Body of pancreas (tissue), 4 donors: ENCODE measurements at regions not wholly inside any gene's neighbourhood (a gene's known extent, or its start where the extent isn't known, plus 50 kb on each side); places are given as distances from the start of the nearest gene placed in this dataset.

Experiments
- ATAC-seq: fragments of 150-250 bp; one replicate; pipeline ENCODE4 v1.9.1; 2016
- DNase-seq, 4 donors: peaks; one replicate each; pipeline ENCODE4 v3.0.0-alpha.2; 2019
- H3K27ac ChIP-seq, 4 donors: fragments of 200-600 bp; sonication (generic); 1 replicate in 3 of 4; 2 replicates in 1 of 4; pipeline versions ENCODE4 v1.5.1 to v1.6.1; 2016 to 2019; ENCODE audit warnings: mild to moderate bottlenecking in 1 of 4, mixed read lengths in 1 of 4, moderate library complexity in 1 of 4
- H3K27me3 ChIP-seq, 2 donors: fragments of 200-600 bp; sonication (generic); one replicate each; pipeline ENCODE4 v1.6.0; 2016; ENCODE audit warnings: mild to moderate bottlenecking in 1 of 2
- H3K36me3 ChIP-seq, 2 donors: fragments of 200-600 bp; sonication (generic); replicated peaks in 1 of 2; 2 replicates each; pipeline ENCODE4 v1.5.1; 2016; ENCODE audit warnings: low read depth in 2 of 2; ENCODE audit not compliant: insufficient read depth in 1 of 2
- H3K4me1 ChIP-seq: fragments of 200-600 bp; sonication (generic); one replicate; pipeline ENCODE4 v1.6.0; 2016
- H3K4me3 ChIP-seq, 2 donors: fragments of 200-600 bp; sonication (generic); 1 replicate in 1 of 2; 2 replicates in 1 of 2; pipeline ENCODE4 v1.5.1; 2016 to 2019
- H3K9me3 ChIP-seq, 3 donors: fragments of 200-600 bp; sonication (generic); 1 replicate in 2 of 3; 2 replicates in 1 of 3; pipeline ENCODE4 v1.5.1; 2016
- CTCF ChIP-seq, 7 experiments: fragments of 450-650 bp in 4 of 7; fragments of 200-600 bp in 3 of 7; sonication (generic) in 3 of 7; IDR thresholded peaks; one replicate each; pipeline ENCODE4 v1.5.1; 2016 to 2019; ENCODE audit warnings: antibody characterized with exemption in 7 of 7
- POLR2A ChIP-seq, 3 donors: fragments of 450-650 bp; IDR thresholded peaks; one replicate each; pipeline ENCODE4 v1.6.1; 2016; ENCODE audit warnings: antibody characterized with exemption in 3 of 3, mild to moderate bottlenecking in 2 of 3
- WGBS, 2 donors: methylation state at CpG; one replicate each; pipeline ENCODE4 v1.1.5; 2017; 5-methylcytosine and 5-hydroxymethylcytosine counted together
- intact Hi-C: fragments of 100-400 bp; cut with DNase I; formaldehyde crosslinking; loops from one replicate; pipeline ENCODE4 v1.15.1; 2023

DNA sequence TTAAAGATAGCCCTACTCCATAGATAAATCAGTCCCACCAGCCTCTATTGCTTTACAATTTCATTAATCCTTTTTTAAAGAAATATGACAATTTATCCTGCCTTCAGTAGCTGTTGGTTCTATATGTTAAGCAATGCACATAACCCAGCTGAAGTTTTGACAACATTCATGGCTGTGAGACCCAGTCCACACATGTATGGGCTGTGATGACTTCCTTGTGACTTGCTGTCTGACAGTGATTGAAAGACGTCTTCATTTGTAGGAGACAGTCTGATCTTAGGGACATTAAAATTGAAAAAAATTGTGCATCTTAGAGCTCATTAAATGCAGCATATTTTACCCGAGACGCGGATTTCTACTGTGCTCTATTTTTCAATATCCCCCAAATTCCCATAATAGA lies 252.0 kb upstream of the ASIC2 start:
- Histone ChIP-seq H3K4me3 (no peak overlapping the region), H3K27me3 (no peaks in the 10 kb centered on the region), H3K4me1 (no peaks in the 10 kb centered on the region), H3K27ac (no peak overlapping the region), H3K9me3 (no peaks in the 10 kb centered on the region), H3K36me3 (no peaks in the 10 kb centered on the region)
- DNase-seq (no peak), ATAC-seq (no peak)
- intact Hi-C loops = no loop called here
- TF ChIP-seq POLR2A (IDR thresholded peaks at IDR 0.05) = no peak
- no peak for TF ChIP-seq CTCF (IDR thresholded peaks at IDR 0.05)
- whole genome bisulfite sequencing, 2 donors = 73 to 75% methylated on average over 4 of the region's 4 CpGs

GRCh38 chr17:33550261-33550660 lies 257.2 kb upstream of the ASIC2 start:
- Histone ChIP-seq H3K9me3 (no peaks in the 10 kb centered on the region), H3K36me3 (no peaks in the 10 kb centered on the region), H3K27ac (no peak overlapping the region), H3K4me1 (no peaks in the 10 kb centered on the region), H3K4me3 (no peak overlapping the region), H3K27me3 (no peaks in the 10 kb centered on the region)
- ATAC-seq = no peak
- intact Hi-C loops = no loop called here
- TF ChIP-seq POLR2A (IDR thresholded peaks at IDR 0.05) = no peak
- TF ChIP-seq CTCF (IDR thresholded peaks at IDR 0.05) = no peak
- no peak for DNase-seq
- WGBS, 2 donors = 67 to 71% methylated on average over 4 of the region's 4 CpGs

DNA sequence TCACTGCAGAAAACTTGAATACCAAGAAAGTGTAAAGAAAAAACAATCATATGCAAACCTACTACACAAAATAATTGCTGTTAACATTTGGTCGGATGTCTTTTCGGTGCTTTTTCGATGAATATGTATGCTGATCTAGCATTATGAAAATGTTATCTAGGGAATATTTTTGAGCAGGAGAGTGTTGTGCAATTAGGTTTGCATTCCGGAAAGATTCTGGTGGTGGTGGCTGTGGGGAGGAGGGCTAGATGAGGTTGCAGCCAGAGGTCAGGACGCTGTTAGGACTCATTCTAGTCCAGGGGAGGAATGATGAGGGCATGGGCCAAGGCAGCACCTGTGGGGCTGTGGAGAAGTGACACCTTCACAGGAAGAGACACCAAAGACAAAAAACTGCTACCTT lies 258.0 kb upstream of the ASIC2 start:
- Histone ChIP-seq H3K4me1 (no peaks in the 10 kb centered on the region), H3K4me3 (no peak overlapping the region), H3K36me3 (no peaks in the 10 kb centered on the region), H3K27ac (no peak overlapping the region), H3K9me3 (no peaks in the 10 kb centered on the region), H3K27me3 (no peaks in the 10 kb centered on the region)
- intact Hi-C loops = no loop called here
- no peak for ATAC-seq
- 57 to 63% methylated on average over 5 of the region's 5 CpGs for WGBS, 2 donors
- DNase-seq = no peak
- no peak for TF ChIP-seq CTCF (IDR thresholded peaks at IDR 0.05)
- TF ChIP-seq POLR2A (IDR thresholded peaks at IDR 0.05) = no peak

- TF ChIP-seq CTCF (IDR thresholded peaks at IDR 0.05) (no peak), POLR2A (IDR thresholded peaks at IDR 0.05) (no peak)
- H3K4me3 ChIP-seq = no peak overlapping the region
- intact Hi-C loops = no loop called here
These were observed 258.8 kb upstream of the ASIC2 start for GRCh38 chr17:33551911-33552310.

DNA sequence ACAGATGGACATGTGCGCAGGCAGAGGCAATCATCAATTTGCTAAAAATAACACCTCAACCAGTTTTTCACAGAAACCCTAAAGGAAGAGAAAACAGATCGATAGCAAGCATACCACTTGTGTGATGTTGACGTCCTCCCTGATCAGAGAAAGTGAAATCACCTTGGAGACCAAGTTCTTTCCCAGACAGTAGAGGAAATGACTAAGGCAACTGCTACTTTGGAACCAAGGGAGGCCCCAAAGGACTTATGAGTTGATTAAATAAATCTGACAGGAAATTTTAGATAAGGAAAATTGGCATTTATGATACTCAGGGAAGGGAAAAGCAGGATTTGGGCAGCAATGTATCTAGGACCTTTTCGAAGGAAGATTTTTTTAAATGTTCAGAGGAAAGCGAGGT lies 267.1 kb upstream of the ASIC2 start:
- H3K9me3 ChIP-seq = peaks cover 0 to 8% (median 0%) of the 10 kb centered on the region in 3 donors
- H3K27me3 ChIP-seq = no peaks in the 10 kb centered on the region
- no peak overlapping the region for H3K27ac ChIP-seq
- TF ChIP-seq POLR2A (IDR thresholded peaks at IDR 0.05) (no peak), CTCF (IDR thresholded peaks at IDR 0.05) (no peak)
- H3K36me3 ChIP-seq = no peaks in the 10 kb centered on the region
- no peak overlapping the region for H3K4me3 ChIP-seq
- no peaks in the 10 kb centered on the region for H3K4me1 ChIP-seq
- intact Hi-C loops = no loop called here
- ATAC-seq (no peak), DNase-seq (no peak)
- 46 to 55% methylated on average over 5 of the region's 5 CpGs for WGBS, 2 donors

More at GRCh38 chr17:33551911-33552310, 258.8 kb upstream of the ASIC2 start:
- H3K4me1 ChIP-seq = no peaks in the 10 kb centered on the region
- H3K36me3 ChIP-seq = no peaks in the 10 kb centered on the region
- no peaks in the 10 kb centered on the region for H3K9me3 ChIP-seq
- DNase-seq (no peak), ATAC-seq (no peak)
- H3K27me3 ChIP-seq = no peaks in the 10 kb centered on the region
- no peak overlapping the region for H3K27ac ChIP-seq
- 19 to 27% methylated on average over 6 of the region's 6 CpGs for WGBS, 2 donors
